ENCODE measurements at regions not wholly inside any gene's neighbourhood (a gene's known extent, or its start where the extent isn't known, plus 50 kb on each side); places are given as distances from the start of the nearest gene placed in this dataset.

DNA sequence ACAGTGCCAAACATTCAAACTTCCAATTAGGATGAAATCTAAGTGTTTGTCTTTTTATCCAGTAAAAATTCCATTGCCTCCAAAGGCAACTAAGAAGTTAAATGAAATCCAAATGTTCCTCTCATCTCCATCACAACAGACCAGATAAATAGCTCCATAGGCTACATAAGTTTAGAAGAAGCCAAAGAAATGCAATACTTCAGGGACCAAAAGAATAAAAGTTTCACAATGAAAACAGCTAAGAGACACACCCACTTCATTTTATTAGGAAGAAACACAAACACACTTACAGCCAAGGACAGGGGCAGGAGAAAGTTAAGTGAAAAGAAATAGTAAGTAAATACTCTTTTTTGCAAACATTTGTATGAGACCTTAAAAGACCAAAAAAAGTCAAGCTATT, 88.5 kb upstream of the CCDC150 start:
- TF ChIP-seq EP300 (IDR thresholded peaks at IDR 0.05) (no peak), POLR2AphosphoS5 (IDR thresholded peaks at IDR 0.05) (no peak), POLR2A (IDR thresholded peaks at IDR 0.05) (no peak)
- TF ChIP-seq, protein P1, sequence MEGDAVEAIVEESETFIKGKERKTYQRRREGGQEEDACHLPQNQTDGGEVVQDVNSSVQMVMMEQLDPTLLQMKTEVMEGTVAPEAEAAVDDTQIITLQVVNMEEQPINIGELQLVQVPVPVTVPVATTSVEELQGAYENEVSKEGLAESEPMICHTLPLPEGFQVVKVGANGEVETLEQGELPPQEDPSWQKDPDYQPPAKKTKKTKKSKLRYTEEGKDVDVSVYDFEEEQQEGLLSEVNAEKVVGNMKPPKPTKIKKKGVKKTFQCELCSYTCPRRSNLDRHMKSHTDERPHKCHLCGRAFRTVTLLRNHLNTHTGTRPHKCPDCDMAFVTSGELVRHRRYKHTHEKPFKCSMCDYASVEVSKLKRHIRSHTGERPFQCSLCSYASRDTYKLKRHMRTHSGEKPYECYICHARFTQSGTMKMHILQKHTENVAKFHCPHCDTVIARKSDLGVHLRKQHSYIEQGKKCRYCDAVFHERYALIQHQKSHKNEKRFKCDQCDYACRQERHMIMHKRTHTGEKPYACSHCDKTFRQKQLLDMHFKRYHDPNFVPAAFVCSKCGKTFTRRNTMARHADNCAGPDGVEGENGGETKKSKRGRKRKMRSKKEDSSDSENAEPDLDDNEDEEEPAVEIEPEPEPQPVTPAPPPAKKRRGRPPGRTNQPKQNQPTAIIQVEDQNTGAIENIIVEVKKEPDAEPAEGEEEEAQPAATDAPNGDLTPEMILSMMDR (IDR thresholded peaks at IDR 0.05) = no peak
- peak in 1 of 2 donors; percentile 20 for DNase-seq
- intact Hi-C loops (cut with DNase I; ENCODE audit: low total_unique reads) = no loop called here

GRCh38 chr2:196555161-196555560, 84.4 kb upstream of the CCDC150 start:
- Histone ChIP-seq H3K36me3 (no peaks in the 10 kb centered on the region), H3K27ac (no peak overlapping the region), H3K4me1 (no peaks in the 10 kb centered on the region), H3K27me3 (no peaks in the 10 kb centered on the region), H3K9me3 (peaks cover 0 to 2% (median 0%) of the 10 kb centered on the region in 4 donors), H3K4me3 (no peak overlapping the region)
- intact Hi-C loops (cut with DNase I; ENCODE audit: low total_unique reads) = no loop called here
- DNase-seq = no peak
- WGBS, 5 donors = 82 to 91% (median 88%) methylated on average over 3 of the region's 3 CpGs
- TF ChIP-seq POLR2A (IDR thresholded peaks at IDR 0.05) (no peak), POLR2AphosphoS5 (IDR thresholded peaks at IDR 0.05) (no peak), EP300 (IDR thresholded peaks at IDR 0.05) (no peak)
- TF ChIP-seq, protein P1 (IDR thresholded peaks at IDR 0.05) = no peak

More for the DNA sequence above, 88.5 kb upstream of the CCDC150 start:
- H3K27me3 ChIP-seq = no peaks in the 10 kb centered on the region
- H3K27ac ChIP-seq = no peak overlapping the region
- H3K9me3 ChIP-seq = no peaks in the 10 kb centered on the region
- no peak overlapping the region for H3K4me3 ChIP-seq
- H3K36me3 ChIP-seq = no peaks in the 10 kb centered on the region
- H3K4me1 ChIP-seq = no peaks in the 10 kb centered on the region

DNA sequence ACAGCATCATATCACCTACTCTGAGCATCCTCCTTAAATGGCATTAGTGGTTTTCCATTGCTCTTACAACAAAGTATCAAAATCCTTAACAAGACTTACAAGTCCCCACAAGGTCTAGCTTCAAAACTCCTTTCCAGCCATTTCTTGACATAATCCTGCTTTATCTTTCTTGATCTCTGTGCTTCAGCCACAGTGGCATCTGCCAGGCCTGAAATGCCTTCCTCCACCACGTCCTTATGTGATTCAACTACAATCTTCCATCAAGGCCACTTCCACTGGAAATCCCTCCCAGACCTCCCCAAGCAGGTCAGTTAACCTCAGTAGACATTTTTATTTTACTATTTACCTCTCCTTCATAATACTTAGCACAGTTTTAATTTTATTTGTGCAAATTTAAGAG, 83.8 kb upstream of the CCDC150 start:
- Histone ChIP-seq H3K27ac (no peak overlapping the region), H3K4me1 (no peaks in the 10 kb centered on the region), H3K4me3 (no peak overlapping the region), H3K36me3 (no peaks in the 10 kb centered on the region), H3K27me3 (no peaks in the 10 kb centered on the region), H3K9me3 (peaks cover 0 to 7% (median 0%) of the 10 kb centered on the region in 4 donors)
- intact Hi-C loops (cut with DNase I; ENCODE audit: low total_unique reads) = no loop called here
- TF ChIP-seq EP300 (IDR thresholded peaks at IDR 0.05) (no peak), POLR2AphosphoS5 (IDR thresholded peaks at IDR 0.05) (no peak), POLR2A (IDR thresholded peaks at IDR 0.05) (no peak)
- TF ChIP-seq, protein P1 (IDR thresholded peaks at IDR 0.05) = no peak
- WGBS, 5 donors = 42 to 64% (median 55%) methylated on average over 1 of the region's 1 CpG
- DNase-seq = no peak

DNA sequence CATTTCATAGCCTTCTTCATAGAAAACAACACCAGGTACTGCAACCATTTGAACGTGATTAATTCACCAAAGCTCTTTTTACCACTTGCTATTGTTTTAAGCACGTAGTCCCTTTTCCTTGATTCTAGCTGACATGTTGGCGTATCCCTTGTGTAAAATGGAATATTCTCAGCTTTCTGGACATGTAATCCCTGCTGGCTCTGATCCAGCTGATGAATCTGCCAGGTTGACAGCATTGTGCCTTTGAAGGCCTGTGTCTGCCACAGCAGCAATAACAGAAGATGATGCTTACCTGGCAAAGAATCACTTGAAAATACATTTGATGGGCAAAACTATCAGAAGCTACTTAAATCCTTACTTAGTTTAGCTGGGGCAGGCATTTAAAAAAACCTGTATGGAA, 81.0 kb upstream of the CCDC150 start:
- TF ChIP-seq, protein P1 (IDR thresholded peaks at IDR 0.05) = no peak
- TF ChIP-seq EP300 (IDR thresholded peaks at IDR 0.05) (no peak), POLR2AphosphoS5 (IDR thresholded peaks at IDR 0.05) (no peak), POLR2A (IDR thresholded peaks at IDR 0.05) (no peak)
- H3K27me3 ChIP-seq = no peaks in the 10 kb centered on the region
- DNase-seq = no peak
- 69 to 82% (median 79%) methylated on average over 3 of the region's 3 CpGs for WGBS, 5 donors
- no peaks in the 10 kb centered on the region for H3K36me3 ChIP-seq
- no peak overlapping the region for H3K4me3 ChIP-seq
- intact Hi-C loops (cut with DNase I; ENCODE audit: low total_unique reads) = no loop called here
- peaks cover 0 to 21% (median 5%) of the 10 kb centered on the region in 4 donors for H3K9me3 ChIP-seq
- no peaks in the 10 kb centered on the region for H3K4me1 ChIP-seq
- no peak overlapping the region for H3K27ac ChIP-seq

Data from stomach (tissue), 8 donors.